CD4-positive, alpha-beta T cell (primary cell): ENCODE measurements at regions not wholly inside any gene's neighbourhood (a gene's known extent, or its start where the extent isn't known, plus 50 kb on each side); places are given as distances from the start of the nearest gene placed in this dataset.

Source experiments
- ATAC-seq: fragments of 200-7000 bp; cut with Tn5 transposase; one replicate; pipeline ENCODE4 v1.10.0; 2022; ENCODE audit warnings: mild to moderate bottlenecking; ENCODE audit not compliant: poor library complexity
- CTCF ChIA-PET: fragments of 350-600 bp; sonication (Branson Sonifier 250); formaldehyde crosslinking; loops from one replicate; lab custom pipeline; 2021; ENCODE audit warnings: antibody characterized with exemption, inconsistent platforms; lab: Charles Lee
- POLR2A ChIA-PET: fragments of 350-600 bp; sonication (Branson Sonifier 250); formaldehyde crosslinking; loops from one replicate; lab custom pipeline; 2021; ENCODE audit warnings: antibody characterized with exemption, inconsistent platforms; lab: Charles Lee
- DNase-seq, 14 experiments: peaks; one replicate each; pipeline ENCODE4 v3.0.0-alpha.2; 2013 to 2020; ENCODE audit warnings: mixed read lengths in 2 of 14
- H3K27ac ChIP-seq, 2 donors: one replicate each; pipeline versions ENCODE4 v1.5.1 to v1.7.0; 2013; ENCODE audit warnings: low read length in 2 of 2, low read depth in 1 of 2, mild to moderate bottlenecking in 1 of 2
- H3K27me3 ChIP-seq, 2 experiments: 1 replicate in 1 of 2; 2 replicates in 1 of 2; pipeline versions ENCODE4 v1.6.1 to v1.7.0; 2013; ENCODE audit warnings: low read length in 2 of 2, control low read depth in 1 of 2, mild to moderate bottlenecking in 1 of 2, moderate library complexity in 1 of 2; ENCODE audit not compliant: insufficient read depth in 2 of 2, control insufficient read depth in 1 of 2
- H3K36me3 ChIP-seq: one replicate; pipeline ENCODE4 v1.6.1; 2013; ENCODE audit warnings: low read length, control low read depth; ENCODE audit not compliant: insufficient read depth
- H3K4me1 ChIP-seq: one replicate; pipeline ENCODE4 v1.6.1; 2013; ENCODE audit warnings: low read length, control low read depth; ENCODE audit not compliant: insufficient read depth
- H3K4me3 ChIP-seq: one replicate; pipeline ENCODE4 v1.5.1; 2013; ENCODE audit warnings: mild to moderate bottlenecking, low read length, moderate library complexity
- H3K9me3 ChIP-seq, 2 experiments: 1 replicate in 1 of 2; 2 replicates in 1 of 2; pipeline versions ENCODE4 v1.6.1 to v1.7.0; 2013; ENCODE audit warnings: low read length in 2 of 2, mild to moderate bottlenecking in 2 of 2, control low read depth in 1 of 2, moderate library complexity in 1 of 2; ENCODE audit not compliant: control insufficient read depth in 1 of 2, insufficient read depth in 1 of 2
- H3K27ac Mint-ChIP-seq: one replicate; pipeline ENCODE4 v1.8.0; 2020; ENCODE audit warnings: mixed read lengths
- H3K27me3 Mint-ChIP-seq: one replicate; pipeline ENCODE4 v1.8.0; 2021; ENCODE audit warnings: mixed read lengths
- H3K36me3 Mint-ChIP-seq: one replicate; pipeline ENCODE4 v1.8.0; 2021; ENCODE audit warnings: low read depth, mixed read lengths
- H3K4me1 Mint-ChIP-seq: one replicate; pipeline ENCODE4 v1.8.0; 2021; ENCODE audit warnings: low read depth, mixed read lengths
- H3K4me3 Mint-ChIP-seq: one replicate; pipeline ENCODE4 v1.8.0; 2020; ENCODE audit warnings: mild to moderate bottlenecking, mixed read lengths
- H3K9me3 Mint-ChIP-seq: one replicate; pipeline ENCODE4 v1.8.0; 2020; ENCODE audit warnings: mixed read lengths
- intact Hi-C, 2 experiments: fragments of 100-400 bp; cut with DNase I in 1 of 2; cut with micrococcal nuclease in 1 of 2; formaldehyde crosslinking; loops; one replicate each; pipeline versions ENCODE4 v1.15.1 to v1.9.0; 2023 to 2025; cut with DNase I, micrococcal nuclease
- TF ChIP-seq, protein P1 (sequence below): fragments of 200-600 bp; IDR thresholded peaks from one replicate; pipeline ENCODE4 v1.8.0; 2022; ENCODE audit warnings: antibody characterized with exemption, mild to moderate bottlenecking

DNA sequence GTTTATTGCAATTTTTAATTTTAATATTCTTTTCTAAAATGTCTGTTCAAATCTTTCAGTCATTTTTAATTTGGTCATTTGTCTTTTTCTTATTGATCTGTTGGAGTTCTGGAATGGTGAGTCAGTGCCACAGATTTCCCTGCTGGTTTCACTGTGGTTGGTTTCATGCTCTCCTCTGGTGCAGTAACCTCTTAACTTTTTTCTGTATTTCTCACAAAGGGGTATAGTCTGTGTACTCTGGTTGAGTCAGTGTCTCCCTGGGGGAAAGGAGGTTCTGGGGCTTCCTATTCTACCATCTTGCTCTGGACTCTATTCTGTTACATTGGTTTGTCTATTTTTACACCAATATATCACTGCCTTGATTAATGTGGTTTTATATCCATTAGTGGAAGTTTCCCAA is 178.8 kb downstream of the CSNK1G3 start:
- H3K27ac ChIP-seq: no peak overlapping the region
- Mint-ChIP-seq H3K36me3 (no peaks in the 10 kb centered on the region), H3K4me3 (no peak overlapping the region), H3K27ac (no peak overlapping the region), H3K9me3 (no peaks in the 10 kb centered on the region), H3K4me1 (no peaks in the 10 kb centered on the region), H3K27me3 (no peaks in the 10 kb centered on the region)
- ChIA-PET CTCF (no interaction called here), POLR2A (no interaction called here)
- H3K36me3 ChIP-seq: no peaks in the 10 kb centered on the region
- no peaks in the 10 kb centered on the region for H3K27me3 ChIP-seq
- no peaks in the 10 kb centered on the region for H3K9me3 ChIP-seq
- TF ChIP-seq, protein P1, sequence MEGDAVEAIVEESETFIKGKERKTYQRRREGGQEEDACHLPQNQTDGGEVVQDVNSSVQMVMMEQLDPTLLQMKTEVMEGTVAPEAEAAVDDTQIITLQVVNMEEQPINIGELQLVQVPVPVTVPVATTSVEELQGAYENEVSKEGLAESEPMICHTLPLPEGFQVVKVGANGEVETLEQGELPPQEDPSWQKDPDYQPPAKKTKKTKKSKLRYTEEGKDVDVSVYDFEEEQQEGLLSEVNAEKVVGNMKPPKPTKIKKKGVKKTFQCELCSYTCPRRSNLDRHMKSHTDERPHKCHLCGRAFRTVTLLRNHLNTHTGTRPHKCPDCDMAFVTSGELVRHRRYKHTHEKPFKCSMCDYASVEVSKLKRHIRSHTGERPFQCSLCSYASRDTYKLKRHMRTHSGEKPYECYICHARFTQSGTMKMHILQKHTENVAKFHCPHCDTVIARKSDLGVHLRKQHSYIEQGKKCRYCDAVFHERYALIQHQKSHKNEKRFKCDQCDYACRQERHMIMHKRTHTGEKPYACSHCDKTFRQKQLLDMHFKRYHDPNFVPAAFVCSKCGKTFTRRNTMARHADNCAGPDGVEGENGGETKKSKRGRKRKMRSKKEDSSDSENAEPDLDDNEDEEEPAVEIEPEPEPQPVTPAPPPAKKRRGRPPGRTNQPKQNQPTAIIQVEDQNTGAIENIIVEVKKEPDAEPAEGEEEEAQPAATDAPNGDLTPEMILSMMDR: no peak
- H3K4me3 ChIP-seq: no peak overlapping the region
- intact Hi-C loops: no loop called here
- ATAC-seq (no peak), DNase-seq (no peak)
- H3K4me1 ChIP-seq: no peaks in the 10 kb centered on the region

DNA sequence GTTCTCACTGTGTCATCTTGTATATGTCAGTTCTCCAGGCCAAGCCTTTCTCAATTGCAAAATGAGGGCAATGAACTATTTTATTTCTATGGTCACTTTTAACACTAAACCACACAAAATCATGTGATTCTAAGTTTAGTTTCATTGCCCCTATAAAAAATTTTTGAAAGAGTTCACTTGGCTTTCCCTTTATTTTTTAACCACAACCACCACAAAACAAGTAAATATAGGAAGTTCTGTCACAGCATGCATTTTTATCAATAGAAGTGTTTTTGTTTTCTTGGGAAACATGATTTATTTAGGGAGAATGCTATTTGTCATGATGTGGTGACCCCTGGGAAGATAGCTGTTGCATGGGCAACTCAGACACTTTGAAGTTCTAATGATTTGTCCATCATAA is 169.1 kb downstream of the CSNK1G3 start:
- peaks cover 0 to 13% of the 10 kb centered on the region in 2 experiments for H3K9me3 ChIP-seq
- no peak overlapping the region for H3K4me3 Mint-ChIP-seq
- H3K36me3 Mint-ChIP-seq: no peaks in the 10 kb centered on the region
- no peaks in the 10 kb centered on the region for H3K36me3 ChIP-seq
- no peaks in the 10 kb centered on the region for H3K4me1 ChIP-seq
- H3K4me3 ChIP-seq: no peak overlapping the region
- peaks cover 8% of the 10 kb centered on the region for H3K27me3 Mint-ChIP-seq
- H3K4me1 Mint-ChIP-seq: no peaks in the 10 kb centered on the region
- ChIA-PET CTCF (no interaction called here), POLR2A (no interaction called here)
- no peak overlapping the region for H3K27ac Mint-ChIP-seq
- TF ChIP-seq, protein P1: no peak
- no peaks in the 10 kb centered on the region for H3K27me3 ChIP-seq
- no peak overlapping the region for H3K27ac ChIP-seq
- H3K9me3 Mint-ChIP-seq: peaks cover 6% of the 10 kb centered on the region
- ATAC-seq: no peak
- intact Hi-C loops: no loop called here
- no peak for DNase-seq

DNA sequence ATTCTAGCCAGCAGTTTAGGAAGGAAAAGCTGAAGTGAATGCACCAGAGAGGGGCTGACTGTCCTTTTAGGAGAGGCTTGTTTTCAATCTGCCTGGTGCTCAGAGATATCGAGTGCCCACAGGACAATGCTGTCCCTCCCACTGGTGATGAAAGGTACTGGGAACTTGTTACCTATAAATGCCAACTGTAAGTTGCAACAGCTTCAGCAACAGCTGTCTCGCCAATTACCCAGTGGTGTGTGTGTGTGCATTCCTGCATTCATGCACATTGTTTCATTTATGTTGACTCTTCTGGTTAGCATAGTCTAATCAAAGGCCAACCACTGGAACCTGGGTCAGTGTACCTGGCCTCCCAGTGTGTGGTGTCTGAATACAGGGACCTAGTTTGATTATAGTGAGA is 161.1 kb downstream of the CSNK1G3 start:
- CTCF ChIA-PET: no interaction called here
- Histone ChIP-seq H3K36me3 (no peaks in the 10 kb centered on the region), H3K27me3 (no peaks in the 10 kb centered on the region), H3K4me1 (no peaks in the 10 kb centered on the region), H3K27ac (no peak overlapping the region), H3K9me3 (no peaks in the 10 kb centered on the region), H3K4me3 (no peak overlapping the region)
- Mint-ChIP-seq H3K36me3 (no peaks in the 10 kb centered on the region), H3K4me3 (no peak overlapping the region), H3K27me3 (peaks cover 5% of the 10 kb centered on the region), H3K4me1 (no peaks in the 10 kb centered on the region), H3K9me3 (no peaks in the 10 kb centered on the region), H3K27ac (no peak overlapping the region)
- DNase-seq (no peak), ATAC-seq (no peak)
- TF ChIP-seq, protein P1: no peak
- POLR2A ChIA-PET: no interaction called here
- intact Hi-C loops: no loop called here
